HG02981 (cell line): ENCODE measurements at regions not wholly inside any gene's neighbourhood (a gene's known extent, or its start where the extent isn't known, plus 50 kb on each side); places are given as distances from the start of the nearest gene placed in this dataset.
"Not testable (repeated sequence)": the region's sequence is repeated elsewhere in the genome, so short reads cannot be mapped to it uniquely, and the experiment has no call there.

Experiments used
- ATAC-seq: cut with Tn5 transposase; IDR thresholded peaks from one replicate; pipeline ENCODE4 v1.9.1; 2021; ENCODE audit warnings: mild to moderate bottlenecking, moderate library complexity; ENCODE audit not compliant: unreplicated experiment

- not testable (repeated sequence) for ATAC-seq
Measured at GRCh38 chr1:228796945-228797344, 61.7 kb downstream of the RHOU start.

- ATAC-seq: no peak
Measured at GRCh38 chr1:228798035-228798434, 62.8 kb downstream of the RHOU start.

GRCh38 chr1:228798548-228798947 is 63.3 kb downstream of the RHOU start:
- ATAC-seq: no peak

GRCh38 chr1:228799924-228800323 is 64.6 kb downstream of the RHOU start:
- no peak for ATAC-seq

- ATAC-seq: no peak
Measured at GRCh38 chr1:228801068-228801467, 65.8 kb downstream of the RHOU start.

GRCh38 chr1:228802386-228803220 is 67.3 kb downstream of the RHOU start:
- ATAC-seq: no peak

GRCh38 chr1:228803421-228803820 is 68.1 kb downstream of the RHOU start:
- ATAC-seq: no peak

GRCh38 chr1:228804173-228804572 is 68.9 kb downstream of the RHOU start:
- no peak for ATAC-seq

GRCh38 chr1:228804640-228805413 is 69.5 kb downstream of the RHOU start:
- no peak for ATAC-seq

GRCh38 chr1:228807904-228808605 is 72.8 kb downstream of the RHOU start:
- no peak for ATAC-seq

- no peak for ATAC-seq
Measured at GRCh38 chr1:228809621-228810394, 74.5 kb downstream of the RHOU start.

GRCh38 chr1:228810395-228810758 is 75.1 kb downstream of the RHOU start:
- no peak for ATAC-seq

GRCh38 chr1:228810878-228811711 is 75.8 kb downstream of the RHOU start:
- ATAC-seq: peak; percentile 56

GRCh38 chr1:228811712-228812305 is 76.5 kb downstream of the RHOU start:
- no peak for ATAC-seq

GRCh38 chr1:228812961-228813360 is 77.7 kb downstream of the RHOU start:
- ATAC-seq: no peak

- no peak for ATAC-seq
Measured at GRCh38 chr1:228814176-228814575, 78.9 kb downstream of the RHOU start.

- ATAC-seq: no peak
Measured at GRCh38 chr1:228818296-228818695, 83.0 kb downstream of the RHOU start.

- ATAC-seq: no peak
Measured at GRCh38 chr1:228818928-228819630, 83.8 kb downstream of the RHOU start.

- ATAC-seq: no peak
Measured at GRCh38 chr1:228821252-228821651, 86.0 kb downstream of the RHOU start.
